Activated T-cell treated with anti-CD3 and anti-CD28 coated beads for 48 hours (primary cell): ENCODE measurements at regions not wholly inside any gene's neighbourhood (a gene's known extent, or its start where the extent isn't known, plus 50 kb on each side); places are given as distances from the start of the nearest gene placed in this dataset.

Experiments used
- DNase-seq: peaks from one replicate; pipeline ENCODE4 v3.0.0-alpha.2; 2020; ENCODE audit warnings: low read depth

DNA sequence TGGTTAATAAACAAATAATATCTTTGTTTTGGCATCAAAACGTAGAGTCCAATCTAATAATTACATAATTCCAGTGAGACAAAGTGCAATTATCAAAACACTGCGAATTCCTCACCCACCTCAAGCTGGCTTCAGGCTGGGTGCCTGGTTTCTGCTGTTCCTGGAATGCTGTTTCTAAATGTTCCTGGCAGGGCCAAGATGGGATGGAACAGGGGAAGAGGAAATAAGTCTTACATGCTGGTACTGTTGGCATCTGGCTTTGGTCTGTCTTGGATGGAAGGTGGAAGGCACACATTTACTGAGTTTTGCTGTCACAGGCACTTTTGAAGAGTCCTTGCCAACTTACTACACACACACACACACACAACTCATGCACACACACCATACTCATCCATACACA is 101.9 kb upstream of the SLCO3A1 start:
- no peak for DNase-seq

DNA sequence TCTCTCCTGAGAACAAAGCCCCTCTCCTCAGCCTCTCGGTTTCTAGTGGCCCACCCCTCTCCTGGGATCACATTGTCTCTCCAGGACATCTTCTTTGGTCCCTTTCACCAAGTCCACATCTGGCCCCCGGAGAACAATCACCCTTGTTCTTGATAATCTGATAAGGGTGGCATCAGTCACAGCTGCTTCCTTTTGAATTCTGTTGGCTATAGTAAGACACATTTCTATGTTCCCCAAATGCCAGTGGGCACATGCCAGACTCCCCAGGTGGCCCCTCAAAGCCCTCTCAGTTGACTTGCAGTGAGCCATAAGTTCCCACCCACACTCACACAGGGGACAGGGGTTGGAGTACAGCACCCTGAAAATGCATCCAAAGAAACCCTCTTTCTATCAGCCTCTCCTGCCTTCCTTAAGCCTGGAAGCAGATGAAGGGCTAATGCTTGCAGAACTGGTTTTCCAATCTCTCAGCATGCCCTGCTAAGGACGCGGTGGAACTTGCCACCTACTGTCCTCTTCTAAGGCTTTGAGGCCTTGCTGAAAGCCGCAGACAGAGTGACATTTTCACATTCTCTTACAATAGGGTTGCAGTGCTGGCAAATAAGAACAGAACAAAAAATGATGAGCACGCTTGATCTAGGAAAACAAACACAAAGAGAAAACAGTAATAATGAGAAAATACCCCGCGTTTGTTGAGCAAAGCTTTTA is 101.3 kb upstream of the SLCO3A1 start:
- DNase-seq: no peak

DNA sequence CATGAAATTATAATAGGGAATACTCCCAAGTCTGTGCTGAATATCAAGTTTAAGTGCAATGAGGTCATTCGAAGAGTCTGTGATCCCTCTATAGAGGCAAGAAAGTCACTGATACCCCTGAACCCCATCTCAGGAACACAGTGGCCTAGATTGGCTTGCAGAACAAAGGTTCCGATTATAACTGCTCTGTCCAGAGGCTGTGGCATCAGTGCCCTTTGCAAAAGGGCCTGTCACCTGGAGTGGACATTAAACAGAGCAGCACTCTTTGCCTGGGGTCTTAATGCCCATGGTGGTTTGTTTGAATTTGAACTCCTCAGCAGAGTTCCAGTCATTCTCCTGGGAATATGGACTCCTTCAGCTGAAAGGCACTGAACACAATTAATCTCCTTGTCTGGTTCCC is 93.9 kb upstream of the SLCO3A1 start:
- DNase-seq: no peak

DNA sequence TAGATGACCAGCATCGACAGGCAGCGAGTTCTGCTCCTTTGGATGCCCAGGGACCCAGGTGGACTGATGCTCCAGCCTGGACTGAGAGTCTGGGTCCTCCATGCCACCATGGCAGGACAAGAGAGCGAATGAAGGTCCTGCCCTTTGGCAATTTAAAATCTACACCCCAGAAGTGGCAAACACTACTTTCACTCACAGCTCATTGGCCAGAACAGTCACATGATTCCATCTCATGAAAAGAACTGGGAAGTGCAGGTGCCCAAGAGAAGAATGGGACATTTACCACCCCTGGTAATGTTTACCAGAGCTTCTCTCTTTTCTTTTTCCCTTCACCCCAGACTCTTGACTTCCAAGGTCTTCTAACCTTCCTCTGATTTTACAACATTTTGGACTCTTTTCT is 87.8 kb upstream of the SLCO3A1 start:
- DNase-seq: no peak

DNA sequence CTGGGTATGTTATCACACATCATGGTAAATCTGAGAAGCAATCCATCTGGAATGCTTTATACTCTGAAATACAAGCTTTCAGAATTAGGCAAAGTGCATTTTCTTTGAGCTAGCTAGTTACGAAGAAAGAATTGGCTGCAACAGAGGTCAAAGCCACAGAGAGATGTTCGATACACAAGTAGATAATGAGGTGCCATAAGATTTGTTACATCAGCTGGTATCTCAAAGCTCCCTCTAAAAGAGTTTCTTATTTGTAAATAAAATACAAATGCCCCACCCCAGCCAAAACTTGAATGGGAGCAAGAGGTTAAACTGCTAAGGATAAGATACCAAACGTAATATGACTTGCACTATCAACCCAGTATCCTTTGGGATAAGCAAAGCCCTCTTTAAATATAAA is 84.0 kb upstream of the SLCO3A1 start:
- no peak for DNase-seq

DNA sequence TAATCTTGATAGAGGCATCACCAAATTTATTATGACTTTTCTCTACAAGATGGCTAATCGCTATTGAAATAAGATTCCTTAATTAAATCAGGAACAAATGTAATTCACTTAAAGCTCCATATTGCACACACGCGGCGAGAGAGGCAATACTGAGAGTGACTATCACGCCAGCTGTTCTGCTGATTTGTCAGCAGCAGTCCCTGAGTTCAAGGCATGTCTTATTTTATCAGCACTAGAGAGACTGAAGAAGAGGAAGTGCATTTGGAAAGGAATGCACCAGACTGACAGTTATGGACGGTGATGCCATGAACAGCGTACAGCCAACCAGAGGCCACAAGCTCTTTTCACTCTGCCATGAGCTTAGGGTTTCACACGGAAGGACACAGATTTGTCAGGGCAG is 83.6 kb upstream of the SLCO3A1 start:
- DNase-seq: no peak

DNA sequence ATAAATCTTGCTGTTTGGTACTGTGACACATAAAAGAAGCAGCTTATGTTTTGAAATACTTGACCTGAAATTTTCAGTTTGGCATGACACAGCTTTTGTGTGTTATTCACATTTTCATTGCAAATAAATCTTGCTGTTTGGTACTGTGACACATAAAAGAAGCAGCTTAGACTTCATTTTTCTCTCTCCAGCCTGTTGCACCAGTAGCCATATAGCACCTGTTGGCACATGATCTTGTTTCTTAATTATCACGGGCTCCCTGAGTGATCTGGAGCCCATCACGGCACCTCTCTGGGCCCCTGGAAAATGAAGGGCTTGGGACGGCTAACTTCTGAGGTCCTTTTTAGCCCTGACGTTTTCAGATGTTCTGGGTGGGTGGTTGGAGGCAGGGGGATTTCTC is 77.4 kb upstream of the SLCO3A1 start:
- DNase-seq: no peak

DNA sequence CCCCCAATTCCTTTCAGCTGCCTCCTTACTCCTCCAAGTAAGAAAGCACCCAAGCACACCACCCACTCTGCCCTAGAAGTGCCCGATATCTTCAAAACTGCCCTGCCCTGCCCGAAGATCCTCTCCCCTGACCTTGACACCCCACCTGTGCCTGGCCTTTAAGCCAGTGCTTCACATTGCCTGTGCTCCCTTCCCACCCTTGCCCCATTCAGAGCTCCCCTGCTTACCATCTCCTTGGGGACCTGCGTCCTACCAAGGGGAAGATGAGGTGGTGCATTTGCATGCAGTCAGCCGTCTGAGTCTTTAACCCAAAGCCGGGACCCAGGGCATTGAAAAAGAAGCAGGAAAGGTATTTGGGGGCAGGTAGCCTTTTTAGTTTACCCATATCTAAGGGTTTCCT is 73.5 kb upstream of the SLCO3A1 start:
- no peak for DNase-seq

DNA sequence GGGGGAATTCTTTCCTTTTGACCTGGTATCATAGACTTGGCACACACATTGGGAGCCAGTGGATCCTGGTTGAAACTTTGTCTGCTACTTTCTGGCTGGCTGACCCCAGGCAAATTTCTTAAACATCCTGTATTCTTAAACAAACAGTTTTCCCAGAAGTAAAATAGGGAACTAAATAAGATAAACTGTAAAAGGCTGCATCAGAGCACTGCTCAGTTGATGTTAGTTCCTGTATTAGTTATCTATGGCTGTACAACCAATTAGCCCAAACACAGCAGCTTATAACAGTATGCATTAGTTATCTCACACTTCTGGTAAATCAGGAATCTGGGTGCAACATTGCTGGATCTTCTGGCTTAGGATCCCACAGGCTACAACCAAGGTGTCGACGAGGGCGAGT is 73.1 kb upstream of the SLCO3A1 start:
- DNase-seq: no peak

DNA sequence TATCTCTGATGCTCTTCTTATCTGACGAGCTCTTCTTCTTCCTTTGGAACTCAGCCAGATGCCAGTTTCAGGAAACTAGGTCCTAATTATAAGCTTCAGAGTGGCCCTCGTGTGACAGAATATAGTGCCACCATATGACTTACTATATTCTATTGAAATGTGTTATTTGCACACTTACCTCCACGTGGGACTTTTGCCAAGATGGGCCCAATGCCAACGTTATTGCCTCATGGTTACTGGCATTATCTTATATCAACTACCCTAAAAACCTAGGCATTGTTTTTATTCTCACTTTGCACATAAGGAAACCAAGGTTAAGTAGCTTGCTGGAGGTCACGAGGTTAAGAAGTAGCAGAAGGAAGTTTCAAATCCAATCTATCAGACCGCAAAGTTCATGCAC is 71.3 kb upstream of the SLCO3A1 start:
- DNase-seq: no peak

DNA sequence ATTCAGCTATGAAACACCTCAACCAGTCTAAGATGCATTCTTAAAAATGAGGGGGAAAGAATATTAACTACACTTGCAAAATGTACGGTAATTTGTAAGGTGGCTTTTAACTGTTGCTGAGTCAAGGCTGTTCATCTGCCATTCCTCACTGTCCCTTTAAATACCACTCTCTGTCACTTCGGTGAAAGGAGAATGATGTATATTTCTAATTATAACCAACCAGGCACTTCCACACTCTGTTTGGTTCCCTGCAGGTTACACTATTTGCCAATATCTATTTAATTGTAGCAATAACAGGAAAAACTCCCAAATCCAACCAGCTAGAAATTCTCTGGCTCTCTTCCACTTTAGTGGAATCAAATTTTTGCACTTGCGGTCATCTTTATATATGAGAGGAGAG is 70.5 kb upstream of the SLCO3A1 start:
- no peak for DNase-seq

DNA sequence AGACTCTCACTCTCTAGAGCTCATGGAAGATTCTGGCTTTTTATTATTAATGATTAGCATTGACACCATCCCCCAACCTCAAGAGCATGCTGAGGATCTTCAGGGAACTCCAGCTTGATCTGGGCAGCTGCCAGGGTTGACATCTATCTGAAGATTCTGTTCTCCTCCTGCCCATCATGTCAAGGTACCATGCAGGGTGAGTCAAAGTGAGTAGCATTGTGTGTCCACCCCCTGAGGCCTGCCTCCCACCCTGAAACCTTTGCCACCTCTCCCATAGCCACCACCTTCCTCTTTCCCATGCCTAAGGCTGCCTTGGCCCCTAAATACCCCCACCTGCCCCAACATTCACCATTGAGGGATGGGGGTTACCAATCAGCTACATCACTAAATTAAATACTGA is 70.1 kb upstream of the SLCO3A1 start:
- DNase-seq: no peak

DNA sequence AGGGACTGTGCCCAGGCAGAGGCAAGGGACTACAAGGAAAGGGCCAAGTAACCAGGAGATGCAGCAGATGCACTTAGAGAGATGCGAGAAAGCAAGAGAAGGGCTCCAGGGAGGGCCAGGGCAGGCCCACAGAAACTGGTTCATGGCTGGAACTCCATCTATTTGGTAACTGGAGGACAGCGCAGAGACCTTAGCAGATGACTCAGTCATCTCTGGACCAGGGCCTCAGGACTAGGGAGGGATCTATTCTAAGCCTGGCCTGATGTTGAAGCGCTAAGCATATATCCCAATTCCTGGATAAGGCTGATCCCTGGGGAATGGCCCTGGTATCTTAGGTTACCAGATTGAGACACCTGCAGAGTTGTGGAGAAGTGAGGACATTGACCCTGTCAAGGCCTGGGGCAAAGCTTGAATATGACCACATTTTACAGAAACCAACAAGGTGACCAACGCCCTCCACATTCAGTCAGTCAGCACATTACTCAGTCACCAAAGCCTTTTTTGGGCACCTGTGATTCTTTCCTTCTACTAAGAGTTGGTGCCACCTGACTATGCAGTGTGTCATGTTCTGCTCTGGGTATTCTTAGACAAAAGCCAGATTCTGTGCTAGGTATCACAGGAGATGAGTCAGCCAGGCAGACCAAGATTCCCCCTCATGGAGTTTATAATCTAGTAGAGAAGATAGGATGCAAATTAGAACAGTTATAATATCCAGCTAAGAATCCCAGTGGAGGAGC is 68.4 kb upstream of the SLCO3A1 start:
- no peak for DNase-seq

DNA sequence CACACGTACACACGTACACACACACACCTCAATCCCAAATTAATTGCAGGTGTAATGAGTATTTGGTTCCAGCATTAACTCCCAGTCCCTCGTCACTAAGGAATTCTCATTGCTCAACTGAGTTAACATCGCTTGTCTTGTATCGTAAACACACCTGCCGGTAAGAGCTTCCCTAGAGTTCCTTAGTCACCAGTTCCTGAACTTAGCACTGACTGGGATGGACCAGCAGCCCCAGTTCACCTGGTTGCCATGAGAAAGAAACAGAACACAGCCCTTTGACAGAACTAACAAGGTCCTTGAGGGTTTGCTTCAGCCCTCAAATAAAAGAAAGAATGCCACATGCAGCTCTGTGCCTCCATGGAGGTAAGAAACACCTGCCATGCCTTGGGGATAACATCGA is 66.3 kb upstream of the SLCO3A1 start:
- DNase-seq: no peak

DNA sequence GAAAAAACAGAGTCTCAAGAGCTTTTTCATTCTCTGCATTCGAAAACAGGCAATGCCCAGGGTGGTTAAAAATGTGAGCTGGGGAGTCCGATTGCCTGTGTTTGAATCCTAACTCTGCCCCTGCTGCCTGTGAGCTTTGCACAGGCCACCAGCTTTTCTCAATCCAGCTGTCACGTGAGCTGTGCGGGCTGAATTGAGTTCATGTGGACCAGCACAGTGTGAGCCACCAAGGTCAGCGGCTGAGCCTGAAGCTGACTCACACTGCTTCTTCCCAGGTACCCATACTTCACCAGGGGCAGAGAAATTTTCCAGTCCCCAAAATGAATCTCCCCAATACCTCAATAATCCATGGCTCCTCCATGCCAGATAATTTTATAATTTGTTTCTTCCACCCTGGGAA is 64.4 kb upstream of the SLCO3A1 start:
- no peak for DNase-seq

DNA sequence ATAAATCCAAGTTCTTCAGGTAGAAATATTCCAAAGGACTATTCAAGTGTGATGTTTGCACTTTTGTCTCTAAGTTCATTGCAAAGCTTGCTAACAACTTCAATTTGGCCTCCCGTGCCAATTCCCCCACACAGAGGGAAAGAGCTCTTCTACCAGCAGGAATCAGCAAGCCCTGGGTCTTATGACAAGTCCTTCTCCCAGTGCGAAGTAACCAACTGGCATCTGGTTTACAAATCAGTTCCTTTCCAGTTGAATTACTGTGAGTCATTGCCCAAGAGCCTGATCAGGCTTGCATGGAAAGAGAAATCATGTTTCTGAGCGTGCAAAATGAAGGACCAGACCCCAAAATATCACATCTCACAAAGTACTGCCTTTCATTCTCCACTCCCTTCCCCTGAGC is 62.7 kb upstream of the SLCO3A1 start:
- DNase-seq: no peak

DNA sequence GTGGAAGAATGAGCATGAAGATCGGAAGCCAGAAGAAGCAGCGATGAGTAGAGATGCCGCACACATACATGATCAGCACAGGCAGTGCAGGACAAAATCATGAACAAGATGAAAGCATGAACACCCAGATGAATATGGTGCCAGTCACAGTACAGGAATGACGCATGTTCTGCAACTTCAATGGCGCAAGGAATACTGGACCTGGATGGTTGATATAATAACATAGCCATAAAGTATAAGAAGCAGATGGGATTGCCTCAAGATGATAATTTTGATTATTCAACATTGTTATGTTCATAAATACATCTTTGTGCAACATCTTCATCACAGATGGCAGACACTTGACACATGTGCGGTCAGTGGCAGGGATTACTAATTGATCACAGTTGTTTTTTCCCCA is 59.7 kb upstream of the SLCO3A1 start:
- DNase-seq: no peak

DNA sequence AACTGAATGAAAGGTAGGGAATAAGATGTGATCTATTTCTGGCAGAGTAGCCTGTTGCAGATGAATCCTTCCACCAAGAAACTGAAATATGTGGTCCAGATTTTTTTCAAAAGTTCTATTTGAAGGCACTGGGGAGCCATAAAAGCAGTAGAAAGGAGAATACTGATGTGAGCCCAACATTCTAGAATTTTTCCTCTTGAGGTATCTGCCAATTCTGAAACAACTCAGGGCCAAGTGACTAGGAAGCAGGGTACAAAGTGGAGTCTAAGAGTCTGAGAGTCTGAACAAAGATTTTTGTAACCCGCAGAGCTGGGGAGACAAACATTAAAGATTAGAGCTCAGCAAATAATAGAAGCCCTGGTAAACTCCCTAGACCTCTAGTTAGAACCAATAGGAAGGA is 58.3 kb upstream of the SLCO3A1 start:
- DNase-seq: no peak

DNA sequence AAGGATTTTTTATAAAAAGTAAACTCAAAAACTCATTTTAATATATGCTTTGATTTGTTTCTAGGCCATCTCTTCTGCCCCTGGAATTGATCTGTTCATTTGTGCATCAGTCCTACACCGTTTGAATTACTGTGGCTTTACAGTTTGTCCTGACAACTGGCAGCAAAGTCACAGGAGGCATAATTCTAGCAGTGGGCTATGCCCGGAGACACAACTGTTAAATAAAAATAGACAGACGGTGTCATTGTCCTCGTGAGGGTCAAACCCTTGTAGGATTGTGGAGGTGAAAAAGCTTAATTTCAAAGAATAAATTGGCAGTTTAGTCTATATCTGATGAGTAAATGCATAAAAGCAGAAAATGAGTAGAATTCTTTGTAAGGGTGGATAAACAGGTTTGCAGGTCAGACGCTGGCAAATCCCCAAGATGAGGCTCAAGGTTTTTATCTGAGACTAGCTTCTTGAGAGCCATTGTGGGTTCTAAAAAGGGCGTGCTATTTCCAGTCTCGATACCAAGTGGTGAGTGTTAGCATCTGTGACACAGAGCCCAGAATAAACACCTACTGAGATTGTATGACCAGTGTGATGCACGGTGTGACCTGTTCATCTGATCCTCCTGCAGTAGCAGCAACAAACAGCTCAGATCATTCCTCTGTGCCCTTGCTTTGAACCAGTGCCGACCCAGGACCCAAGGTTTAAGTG is 51.5 kb upstream of the SLCO3A1 start:
- DNase-seq: no peak

DNA sequence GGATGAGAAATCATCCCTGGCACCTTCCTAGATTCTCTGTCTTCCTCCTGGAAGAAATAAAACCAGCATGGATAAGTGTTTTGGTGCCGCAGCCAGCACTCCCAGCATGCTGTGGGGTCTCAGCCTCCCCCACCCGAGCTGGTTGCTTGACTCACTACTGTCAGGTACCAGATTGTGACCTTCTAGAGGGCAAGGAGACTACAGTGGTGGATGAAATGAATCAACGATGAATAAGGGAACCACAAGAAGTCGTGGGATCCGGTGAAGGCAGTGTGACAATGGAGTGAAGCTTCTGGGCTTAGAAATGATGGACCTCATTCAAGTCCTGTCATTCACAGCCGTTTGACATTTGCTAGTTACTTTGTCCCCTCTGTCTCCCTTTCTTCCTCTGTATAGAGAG is 50.2 kb upstream of the SLCO3A1 start:
- DNase-seq: no peak
